SK-N-SH (cell line): ENCODE measurements at regions not wholly inside any gene's neighbourhood (a gene's known extent, or its start where the extent isn't known, plus 50 kb on each side); places are given as distances from the start of the nearest gene placed in this dataset.

ENCODE experiments used
- CTCF ChIA-PET: fragments of 300-600, 350-600 bp; formaldehyde crosslinking; extraction: SDS; loops from one replicate; lab custom pipeline; 2021; lab: Yijun Ruan, JAX
- POLR2A ChIA-PET: fragments of 350-600 bp; sonication (Branson Sonifier 250); formaldehyde crosslinking; extraction: SDS; loops from one replicate; lab custom pipeline; 2020; ENCODE audit warnings: antibody characterized with exemption, inconsistent platforms; lab: Yijun Ruan, JAX
- DNase-seq: peaks from one replicate; pipeline ENCODE4 v3.0.0; 2012
- H2AFZ ChIP-seq: fragments of 200-600 bp; sonication (generic); 2 replicates; pipeline ENCODE4 v1.8.1; 2016; ENCODE audit warnings: antibody characterized with exemption, mild to moderate bottlenecking, low read depth
- H3F3A ChIP-seq: fragments of 200-600 bp; sonication (generic); replicated peaks from 2 replicates; pipeline ENCODE3; 2016; ENCODE audit warnings: antibody characterized with exemption, mild to moderate bottlenecking; ENCODE audit not compliant: insufficient read depth
- H3K27ac ChIP-seq, 2 experiments: fragments of 200-500 bp in 1 of 2; fragments of 200-600 bp in 1 of 2; sonication (Bioruptor generic) in 1 of 2; sonication (generic), shearing (Covaris generic) in 1 of 2; 2 replicates each; pipeline versions ENCODE4 v1.5.1 to v1.6.1; 2014 to 2016; ENCODE audit warnings: low read depth in 2 of 2, inconsistent platforms in 1 of 2, low read length in 1 of 2, mild to moderate bottlenecking in 1 of 2, mixed read lengths in 1 of 2
- H3K27me3 ChIP-seq: fragments of 200-600 bp; sonication (generic), shearing (Covaris generic); 2 replicates; pipeline ENCODE4 v1.6.1; 2016; ENCODE audit warnings: mixed run types; ENCODE audit not compliant: insufficient read depth
- H3K36me3 ChIP-seq, 2 experiments: fragments of 200-500 bp in 1 of 2; fragments of 200-600 bp in 1 of 2; sonication (Bioruptor generic) in 1 of 2; sonication (generic) in 1 of 2; replicated peaks in 1 of 2; 2 replicates each; pipeline versions ENCODE3 to v1.5.1; 2014 to 2016; ENCODE audit warnings: low read length in 1 of 2, mild to moderate bottlenecking in 1 of 2; ENCODE audit not compliant: insufficient read depth in 2 of 2, control insufficient read depth in 1 of 2
- H3K4me1 ChIP-seq, 2 experiments: fragments of 200-500 bp in 1 of 2; fragments of 200-600 bp in 1 of 2; sonication (Bioruptor generic) in 1 of 2; sonication (generic), shearing (Covaris generic) in 1 of 2; 2 replicates each; pipeline versions ENCODE4 v1.5.1 to v1.6.1; 2014 to 2016; ENCODE audit warnings: low read depth in 1 of 2, low read length in 1 of 2, mixed run types in 1 of 2; ENCODE audit not compliant: insufficient read depth in 2 of 2, control insufficient read depth in 1 of 2
- H3K4me2 ChIP-seq: fragments of 200-600 bp; sonication (generic), shearing (Covaris generic); 2 replicates; pipeline ENCODE4 v1.6.1; 2017; ENCODE audit warnings: mixed run types
- H3K4me3 ChIP-seq, 2 experiments: fragments of 200-500 bp in 1 of 2; fragments of 200-600 bp in 1 of 2; sonication (Bioruptor generic) in 1 of 2; sonication (generic), shearing (Covaris generic) in 1 of 2; 2 replicates each; pipeline versions ENCODE4 v1.5.1 to v1.8.1; 2014 to 2016; ENCODE audit warnings: low read depth in 2 of 2, inconsistent platforms in 1 of 2, low read length in 1 of 2, mild to moderate bottlenecking in 1 of 2, mixed read lengths in 1 of 2, moderate library complexity in 1 of 2
- H3K79me2 ChIP-seq: fragments of 200-600 bp; sonication (generic); 2 replicates; pipeline ENCODE4 v1.8.1; 2017; ENCODE audit warnings: mild to moderate bottlenecking; ENCODE audit not compliant: insufficient read depth
- H3K9ac ChIP-seq: fragments of 200-600 bp; sonication (generic); 2 replicates; pipeline ENCODE4 v1.6.1; 2017; ENCODE audit warnings: mixed run types
- H3K9me2 ChIP-seq: fragments of 200-600 bp; sonication (generic); 2 replicates; pipeline ENCODE4 v1.6.1; 2017; ENCODE audit warnings: mixed run types
- H3K9me3 ChIP-seq: fragments of 200-600 bp; sonication (generic); 2 replicates; pipeline ENCODE4 v1.6.1; 2017; ENCODE audit warnings: mixed run types, mild to moderate bottlenecking, moderate library complexity
- H4K20me1 ChIP-seq: fragments of 200-600 bp; sonication (generic); 2 replicates; pipeline ENCODE4 v1.6.1; 2017; ENCODE audit warnings: mild to moderate bottlenecking, mixed run types; ENCODE audit not compliant: insufficient read depth
- CHD2 ChIP-seq: fragments of 150-350 bp; IDR thresholded peaks from 2 replicates; pipeline ENCODE4 v1.6.1; 2018; ENCODE audit warnings: low read length; ENCODE audit not compliant: partially characterized antibody
- EP300 ChIP-seq, 2 experiments: IDR thresholded peaks; 2 replicates each; pipeline versions ENCODE4 v1.4.0 to v1.6.1; 2012; ENCODE audit warnings: borderline replicate concordance in 1 of 2, low read depth in 1 of 2, low read length in 1 of 2
- FOSL2 ChIP-seq: IDR thresholded peaks from 2 replicates; pipeline ENCODE4 v1.4.0; 2012; ENCODE audit warnings: low read depth, mild to moderate bottlenecking, moderate library complexity, borderline replicate concordance
- FOXJ3 ChIP-seq: sonication (generic); formaldehyde crosslinking; IDR thresholded peaks from 2 replicates; pipeline ENCODE4 v1.5.1; 2020; ENCODE audit warnings: mild to moderate bottlenecking, missing genetic modification reagents
- GATA2 ChIP-seq: sonication (generic); formaldehyde crosslinking; IDR thresholded peaks from 2 replicates; pipeline ENCODE4 v1.5.0; 2020; ENCODE audit warnings: mild to moderate bottlenecking, missing genetic modification reagents
- JUND ChIP-seq: IDR thresholded peaks from 2 replicates; pipeline ENCODE4 v1.4.0; 2012
- MEF2A ChIP-seq: IDR thresholded peaks from 2 replicates; pipeline ENCODE4 v1.4.0; 2012; ENCODE audit warnings: low read depth, borderline replicate concordance
- NFIC ChIP-seq: IDR thresholded peaks from 2 replicates; pipeline ENCODE4 v1.4.0; 2012; ENCODE audit warnings: borderline replicate concordance
- POLR2AphosphoS5 ChIP-seq: IDR thresholded peaks from 2 replicates; pipeline ENCODE4 v1.6.1; 2012; ENCODE audit warnings: low read depth, low read length
- RFX5 ChIP-seq: IDR thresholded peaks from 2 replicates; pipeline ENCODE4 v1.6.1; 2012; ENCODE audit warnings: mild to moderate bottlenecking, improper control_type of control experiment, low read length
- RXRA ChIP-seq: IDR thresholded peaks from 2 replicates; pipeline ENCODE4 v1.4.0; 2012; ENCODE audit warnings: low read depth, mild to moderate bottlenecking, borderline replicate concordance
- TEAD4 ChIP-seq: IDR thresholded peaks from 2 replicates; pipeline ENCODE4 v1.4.0; 2012; ENCODE audit warnings: mild to moderate bottlenecking, borderline replicate concordance; ENCODE audit not compliant: insufficient read depth
- YY1 ChIP-seq: IDR thresholded peaks from 2 replicates; pipeline ENCODE4 v1.4.0; 2012; ENCODE audit warnings: low read depth, mild to moderate bottlenecking
- WGBS: methylation state at CpG from one replicate; pipeline ENCODE4 v1.1.6; 2017; ENCODE audit warnings: low lambda C conversion rate; 5-methylcytosine and 5-hydroxymethylcytosine counted together
- TF ChIP-seq, protein P1 (sequence below): fragments of 150-350 bp; IDR thresholded peaks from 2 replicates; pipeline ENCODE4 v1.6.1; 2016; ENCODE audit warnings: mild to moderate bottlenecking, low read depth, low read length

DNA sequence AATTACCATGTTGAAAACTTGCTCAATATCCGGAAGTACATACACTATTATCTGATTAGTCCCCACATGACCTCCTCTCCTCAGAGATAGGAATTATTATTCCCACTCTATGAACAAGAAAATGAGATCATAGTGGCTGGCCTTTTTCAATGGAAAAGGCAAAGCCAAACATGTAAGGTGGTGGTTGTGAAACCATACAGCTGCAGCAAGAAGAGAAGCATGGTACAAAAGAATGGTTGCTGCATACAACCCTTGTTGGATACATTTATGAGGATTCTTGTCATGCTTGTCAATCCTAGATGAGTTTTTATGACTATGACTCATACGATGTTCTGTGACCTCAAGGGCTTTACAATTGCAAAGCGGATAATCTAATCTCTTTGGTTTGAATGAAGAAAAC, 514.7 kb downstream of the PLPP3 start:
- 59% methylated on average over 3 of the region's 3 CpGs for WGBS
- CTCF ChIA-PET = no interaction called here
- H3K4me2 ChIP-seq = no peak overlapping the region

DNA sequence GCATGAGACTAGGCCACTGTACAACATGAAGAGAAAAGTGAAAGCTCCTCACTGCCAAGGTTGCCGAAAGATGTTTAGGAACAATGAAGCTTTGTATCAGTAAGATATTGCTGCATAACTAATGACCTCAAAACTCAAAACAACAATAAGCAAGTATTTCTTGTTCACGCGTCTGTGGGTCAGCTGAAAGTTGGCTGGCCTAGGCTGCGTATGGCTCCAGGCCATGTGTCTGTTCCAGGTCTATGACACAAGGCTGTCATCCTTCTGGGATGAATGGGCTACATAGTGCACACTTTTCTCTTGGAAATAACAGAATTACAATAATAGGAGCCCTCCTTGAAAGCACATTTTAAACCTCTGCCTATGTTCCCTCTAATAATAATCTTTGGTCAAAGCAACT, 515.9 kb downstream of the PLPP3 start:
- no peak overlapping the region for H3K4me3 ChIP-seq
- H3F3A ChIP-seq = no peaks in the 10 kb centered on the region
- no peak for TF ChIP-seq EP300 (IDR thresholded peaks at IDR 0.05; ENCODE audit: borderline replicate concordance in 1 of 2, low read depth in 1 of 2, low read length in 1 of 2)
- no peak for TF ChIP-seq POLR2AphosphoS5
- TF ChIP-seq GATA2 (CRISPR knock-in tag) = no peak
- TF ChIP-seq FOXJ3 (CRISPR knock-in tag) = no peak
- no peak for TF ChIP-seq RXRA
- no peak for TF ChIP-seq YY1
- TF ChIP-seq CHD2 = no peak
- no peak for TF ChIP-seq TEAD4
- TF ChIP-seq, protein P1, sequence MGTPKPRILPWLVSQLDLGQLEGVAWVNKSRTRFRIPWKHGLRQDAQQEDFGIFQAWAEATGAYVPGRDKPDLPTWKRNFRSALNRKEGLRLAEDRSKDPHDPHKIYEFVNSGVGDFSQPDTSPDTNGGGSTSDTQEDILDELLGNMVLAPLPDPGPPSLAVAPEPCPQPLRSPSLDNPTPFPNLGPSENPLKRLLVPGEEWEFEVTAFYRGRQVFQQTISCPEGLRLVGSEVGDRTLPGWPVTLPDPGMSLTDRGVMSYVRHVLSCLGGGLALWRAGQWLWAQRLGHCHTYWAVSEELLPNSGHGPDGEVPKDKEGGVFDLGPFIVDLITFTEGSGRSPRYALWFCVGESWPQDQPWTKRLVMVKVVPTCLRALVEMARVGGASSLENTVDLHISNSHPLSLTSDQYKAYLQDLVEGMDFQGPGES = no peak
- TF ChIP-seq NFIC = no peak
- no peak for TF ChIP-seq JUND
- TF ChIP-seq MEF2A = no peak
- ChIA-PET CTCF (interaction anchor here (1.1 kb wide), 1 partner anchor 9 kb away, joined by 3 read pairs; no protein-coding TSS in a partner anchor), POLR2A (no interaction called here)
- no peaks in the 10 kb centered on the region for H3K9me3 ChIP-seq
- H3K79me2 ChIP-seq = no peaks in the 10 kb centered on the region
- H3K9me2 ChIP-seq = no peaks in the 10 kb centered on the region
- no peaks in the 10 kb centered on the region for H3K27me3 ChIP-seq
- H3K27ac ChIP-seq = no peak overlapping the region
- no peaks in the 10 kb centered on the region for H4K20me1 ChIP-seq
- no peaks in the 10 kb centered on the region for H3K4me1 ChIP-seq
- no peak overlapping the region for H3K9ac ChIP-seq
- H2AFZ ChIP-seq = no peak overlapping the region
- H3K36me3 ChIP-seq = no peaks in the 10 kb centered on the region
- WGBS = 99% methylated on average over 4 of the region's 4 CpGs
- DNase-seq = no peak
- H3K4me2 ChIP-seq = no peak overlapping the region

More for the DNA sequence above, 514.7 kb downstream of the PLPP3 start:
- DNase-seq = no peak
- no peaks in the 10 kb centered on the region for H3K9me2 ChIP-seq
- TF ChIP-seq FOSL2 (no peak), RFX5 (no peak), GATA2 (CRISPR knock-in tag) (no peak), NFIC (no peak)
- TF ChIP-seq, protein P1 = no peak
- H3K27ac ChIP-seq = no peak overlapping the region
- no peaks in the 10 kb centered on the region for H3K79me2 ChIP-seq
- no peak overlapping the region for H3K9ac ChIP-seq
- H4K20me1 ChIP-seq = no peaks in the 10 kb centered on the region
- no peaks in the 10 kb centered on the region for H3K9me3 ChIP-seq
- H3K4me3 ChIP-seq = no peak overlapping the region
- no peaks in the 10 kb centered on the region for H3K36me3 ChIP-seq
- H3K27me3 ChIP-seq = no peaks in the 10 kb centered on the region
- no peak overlapping the region for H2AFZ ChIP-seq
- H3F3A ChIP-seq = no peaks in the 10 kb centered on the region
- POLR2A ChIA-PET = no interaction called here
- 0 out of 4 replicates have a peak, but pooled peaks cover 0 to 4% of the 10 kb centered on the region in 2 experiments for H3K4me1 ChIP-seq
